SK-N-SH treated with all-trans-retinoic acid at 6 μM for 48 hours (cell line): ENCODE measurements at regions not wholly inside any gene's neighbourhood (a gene's known extent, or its start where the extent isn't known, plus 50 kb on each side); places are given as distances from the start of the nearest gene placed in this dataset.

Experiments used
- ATAC-seq: fragments of 200-7000 bp; cut with Tn5 transposase; 3 replicates; pipeline ENCODE4 v1.9.1; 2020; ENCODE audit warnings: mild to moderate bottlenecking, moderate library complexity
- ARNTL ChIP-seq: fragments of 450-650 bp; formaldehyde crosslinking; IDR thresholded peaks from 2 replicates; pipeline ENCODE4 v1.5.0; 2020; ENCODE audit warnings: low read depth, mild to moderate bottlenecking, moderate library complexity, borderline replicate concordance
- BACH2 ChIP-seq: fragments of 250-450 bp; sonication (Bioruptor Pico); IDR thresholded peaks from 2 replicates; pipeline ENCODE4 v1.9.0; 2021; ENCODE audit warnings: mild to moderate bottlenecking, borderline replicate concordance
- CREB5 ChIP-seq: fragments of 250-450 bp; sonication (Bioruptor Pico); IDR thresholded peaks from 2 replicates; pipeline ENCODE4 v1.5.1; 2020; ENCODE audit warnings: low read depth, mild to moderate bottlenecking, moderate library complexity
- CSDC2 ChIP-seq: fragments of 250-450 bp; sonication (Bioruptor Pico); IDR thresholded peaks from 2 replicates; pipeline ENCODE4 v1.5.0; 2020; ENCODE audit warnings: mild to moderate bottlenecking, moderate library complexity
- ESRRG ChIP-seq: fragments of 250-450 bp; sonication (Bioruptor Pico); IDR thresholded peaks from 2 replicates; pipeline ENCODE4 v1.6.1; 2021; ENCODE audit warnings: mild to moderate bottlenecking
- GLIS3 ChIP-seq: fragments of 250-450 bp; sonication (Bioruptor Pico); IDR thresholded peaks from 2 replicates; pipeline ENCODE4 v1.5.0; 2020; ENCODE audit warnings: mild to moderate bottlenecking, moderate library complexity
- ISL1 ChIP-seq: fragments of 250-450 bp; sonication (Bioruptor Pico); IDR thresholded peaks from 2 replicates; pipeline ENCODE4 v2.1.2; 2022; ENCODE audit warnings: mild to moderate bottlenecking, moderate library complexity
- OSR1 ChIP-seq: fragments of 250-450 bp; sonication (Bioruptor Pico); IDR thresholded peaks from 2 replicates; pipeline ENCODE4 v1.8.0; 2022; ENCODE audit warnings: moderate library complexity, mild to moderate bottlenecking, inconsistent platforms
- PPARA ChIP-seq: fragments of 250-450 bp; sonication (Bioruptor Pico); IDR thresholded peaks from 2 replicates; pipeline ENCODE4 v1.5.0; 2020; ENCODE audit warnings: mild to moderate bottlenecking, borderline replicate concordance
- RARB ChIP-seq: fragments of 250-450 bp; sonication (Bioruptor Pico); IDR thresholded peaks from 2 replicates; pipeline ENCODE4 v1.8.0; 2021; ENCODE audit warnings: mild to moderate bottlenecking, moderate library complexity
- TCF4 ChIP-seq: fragments of 250-450 bp; sonication (Bioruptor Pico); IDR thresholded peaks from 2 replicates; pipeline ENCODE4 v1.8.0; 2021; ENCODE audit warnings: mild to moderate bottlenecking, moderate library complexity, borderline replicate concordance
- TSHZ2 ChIP-seq: fragments of 250-450 bp; sonication (Bioruptor Pico); IDR thresholded peaks from 2 replicates; pipeline ENCODE4 v1.5.0; 2020; ENCODE audit warnings: mild to moderate bottlenecking, moderate library complexity
- ZC3H10 ChIP-seq: fragments of 250-450 bp; sonication (Bioruptor Pico); IDR thresholded peaks from 2 replicates; pipeline ENCODE4 v1.5.1; 2021; ENCODE audit warnings: mild to moderate bottlenecking, moderate library complexity
- ZFP3 ChIP-seq: fragments of 250-450 bp; sonication (Bioruptor Pico); IDR thresholded peaks from 2 replicates; pipeline ENCODE4 v1.5.0; 2020; ENCODE audit warnings: mild to moderate bottlenecking, moderate library complexity
- ZFP30 ChIP-seq: fragments of 450-650 bp; formaldehyde crosslinking; IDR thresholded peaks from 2 replicates; pipeline ENCODE4 v1.5.0; 2022; ENCODE audit warnings: mild to moderate bottlenecking, moderate library complexity
- ZNF565 ChIP-seq: fragments of 450-650 bp; formaldehyde crosslinking; conservative IDR thresholded peaks from 2 replicates; pipeline ENCODE4 v1.5.0; 2020; ENCODE audit warnings: low read depth, mild to moderate bottlenecking, moderate library complexity
- ZNF70 ChIP-seq: fragments of 450-650 bp; formaldehyde crosslinking; IDR thresholded peaks from 2 replicates; pipeline ENCODE4 v1.5.0; 2020; ENCODE audit warnings: mild to moderate bottlenecking, moderate library complexity
- ZNF8 ChIP-seq: fragments of 450-650 bp; formaldehyde crosslinking; IDR thresholded peaks from 2 replicates; pipeline ENCODE4 v1.5.0; 2020; ENCODE audit warnings: mild to moderate bottlenecking, moderate library complexity
- TF ChIP-seq, protein P1 (sequence below): fragments of 250-450 bp; sonication (Bioruptor Pico); IDR thresholded peaks from 2 replicates; pipeline ENCODE4 v1.8.0; 2020; ENCODE audit warnings: mild to moderate bottlenecking, moderate library complexity, borderline replicate concordance
- TF ChIP-seq, protein P2 (sequence below): fragments of 250-450 bp; sonication (Bioruptor Pico); IDR thresholded peaks from 2 replicates; pipeline ENCODE4 v1.5.1; 2021; ENCODE audit warnings: mild to moderate bottlenecking, moderate library complexity
- TF ChIP-seq, protein P3 (sequence below): fragments of 250-450 bp; sonication (Bioruptor Pico); IDR thresholded peaks from 2 replicates; pipeline ENCODE4 v1.8.0; 2021; ENCODE audit warnings: low read depth, mild to moderate bottlenecking, moderate library complexity, borderline replicate concordance

DNA sequence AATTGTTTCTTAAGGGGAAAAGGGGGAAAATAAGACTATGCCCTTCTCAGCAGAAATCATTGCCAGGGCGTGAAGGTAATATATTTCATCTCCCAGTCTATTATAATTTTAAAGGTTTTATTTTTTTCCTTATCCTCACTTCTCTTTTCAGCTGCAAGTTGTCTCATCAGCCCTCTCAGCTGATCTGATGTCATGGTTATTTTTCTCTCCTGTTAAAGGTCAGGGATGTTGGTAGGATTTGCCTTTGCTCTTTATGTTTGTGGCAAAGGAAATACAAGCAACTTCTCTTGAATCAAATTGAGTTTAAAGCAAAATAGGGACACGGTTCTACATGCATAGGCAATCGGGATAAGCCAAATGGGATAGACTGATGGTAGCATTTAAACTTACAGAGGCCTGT, 946.9 kb downstream of the SORCS1 start (continued):
- no peak for TF ChIP-seq TSHZ2
- no peak for TF ChIP-seq GLIS3 (CRISPR knock-in tag)
- TF ChIP-seq ZNF8 (CRISPR knock-in tag) = no peak
- TF ChIP-seq CREB5 (CRISPR knock-in tag) = no peak
- no peak for TF ChIP-seq ISL1 (CRISPR knock-in tag)
- no peak for TF ChIP-seq ESRRG

DNA sequence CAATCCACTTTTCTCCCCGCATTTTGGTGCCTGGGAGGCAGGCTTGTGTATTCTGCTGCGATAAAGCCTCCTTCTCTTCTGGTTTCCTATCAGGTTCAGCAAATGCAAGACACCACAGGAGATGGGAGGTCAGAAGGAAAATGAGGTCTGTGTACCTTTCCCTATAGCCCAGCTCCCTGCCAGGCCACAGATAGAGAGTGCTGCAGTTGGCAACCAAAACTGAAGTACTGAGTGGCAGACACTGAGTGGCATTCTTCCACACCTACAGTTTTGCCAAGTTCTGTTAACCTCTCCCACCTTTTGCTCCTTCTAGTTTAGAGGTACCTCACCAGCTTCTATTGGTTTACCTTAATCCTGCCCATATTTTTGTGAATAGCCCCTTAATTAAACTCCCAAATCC, 948.4 kb downstream of the SORCS1 start:
- TF ChIP-seq CSDC2 (no peak), TSHZ2 (no peak), RARB (CRISPR knock-in tag) (no peak), ARNTL (no peak), ZFP3 (no peak), CREB5 (CRISPR knock-in tag) (no peak), ISL1 (CRISPR knock-in tag) (no peak), ZFP30 (CRISPR knock-in tag) (no peak), ZNF565 (CRISPR knock-in tag) (no peak), TCF4 (CRISPR knock-in tag) (no peak), ZNF8 (CRISPR knock-in tag) (no peak), GLIS3 (CRISPR knock-in tag) (no peak), BACH2 (CRISPR knock-in tag) (no peak), OSR1 (CRISPR knock-in tag) (no peak), ESRRG (no peak), ZC3H10 (CRISPR knock-in tag) (no peak), ZNF70 (CRISPR knock-in tag) (no peak), PPARA (CRISPR knock-in tag) (no peak)
- TF ChIP-seq, protein P1, sequence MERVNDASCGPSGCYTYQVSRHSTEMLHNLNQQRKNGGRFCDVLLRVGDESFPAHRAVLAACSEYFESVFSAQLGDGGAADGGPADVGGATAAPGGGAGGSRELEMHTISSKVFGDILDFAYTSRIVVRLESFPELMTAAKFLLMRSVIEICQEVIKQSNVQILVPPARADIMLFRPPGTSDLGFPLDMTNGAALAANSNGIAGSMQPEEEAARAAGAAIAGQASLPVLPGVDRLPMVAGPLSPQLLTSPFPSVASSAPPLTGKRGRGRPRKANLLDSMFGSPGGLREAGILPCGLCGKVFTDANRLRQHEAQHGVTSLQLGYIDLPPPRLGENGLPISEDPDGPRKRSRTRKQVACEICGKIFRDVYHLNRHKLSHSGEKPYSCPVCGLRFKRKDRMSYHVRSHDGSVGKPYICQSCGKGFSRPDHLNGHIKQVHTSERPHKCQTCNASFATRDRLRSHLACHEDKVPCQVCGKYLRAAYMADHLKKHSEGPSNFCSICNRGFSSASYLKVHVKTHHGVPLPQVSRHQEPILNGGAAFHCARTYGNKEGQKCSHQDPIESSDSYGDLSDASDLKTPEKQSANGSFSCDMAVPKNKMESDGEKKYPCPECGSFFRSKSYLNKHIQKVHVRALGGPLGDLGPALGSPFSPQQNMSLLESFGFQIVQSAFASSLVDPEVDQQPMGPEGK (CRISPR knock-in tag) = no peak
- ATAC-seq = no peak

DNA sequence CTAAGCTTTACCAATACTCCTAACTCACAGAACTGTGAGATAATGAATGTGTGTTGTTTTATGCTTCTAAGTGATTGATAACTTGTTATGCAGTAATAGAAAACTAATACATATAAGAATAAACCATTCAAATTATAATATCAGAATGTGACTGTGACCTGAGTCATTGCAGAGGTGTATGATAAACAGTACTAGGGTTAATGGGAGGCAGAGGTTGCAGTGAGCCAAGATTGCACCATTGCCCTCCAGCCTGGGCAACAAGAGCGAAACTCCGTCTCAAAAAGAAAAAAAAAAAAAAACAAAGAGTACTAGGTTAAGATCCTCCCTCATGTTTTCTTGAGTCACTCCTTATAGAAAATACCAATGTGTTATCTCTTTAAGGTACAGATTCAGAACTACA, 950.3 kb downstream of the SORCS1 start:
- TF ChIP-seq, protein P2, sequence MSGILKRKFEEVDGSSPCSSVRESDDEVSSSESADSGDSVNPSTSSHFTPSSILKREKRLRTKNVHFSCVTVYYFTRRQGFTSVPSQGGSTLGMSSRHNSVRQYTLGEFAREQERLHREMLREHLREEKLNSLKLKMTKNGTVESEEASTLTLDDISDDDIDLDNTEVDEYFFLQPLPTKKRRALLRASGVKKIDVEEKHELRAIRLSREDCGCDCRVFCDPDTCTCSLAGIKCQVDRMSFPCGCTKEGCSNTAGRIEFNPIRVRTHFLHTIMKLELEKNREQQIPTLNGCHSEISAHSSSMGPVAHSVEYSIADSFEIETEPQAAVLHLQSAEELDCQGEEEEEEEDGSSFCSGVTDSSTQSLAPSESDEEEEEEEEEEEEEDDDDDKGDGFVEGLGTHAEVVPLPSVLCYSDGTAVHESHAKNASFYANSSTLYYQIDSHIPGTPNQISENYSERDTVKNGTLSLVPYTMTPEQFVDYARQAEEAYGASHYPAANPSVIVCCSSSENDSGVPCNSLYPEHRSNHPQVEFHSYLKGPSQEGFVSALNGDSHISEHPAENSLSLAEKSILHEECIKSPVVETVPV = no peak
- TF ChIP-seq ZNF565 (CRISPR knock-in tag) (no peak), ESRRG (no peak), RARB (CRISPR knock-in tag) (no peak), ZFP30 (CRISPR knock-in tag) (no peak), ISL1 (CRISPR knock-in tag) (no peak), TCF4 (CRISPR knock-in tag) (no peak)
- TF ChIP-seq, protein P3, sequence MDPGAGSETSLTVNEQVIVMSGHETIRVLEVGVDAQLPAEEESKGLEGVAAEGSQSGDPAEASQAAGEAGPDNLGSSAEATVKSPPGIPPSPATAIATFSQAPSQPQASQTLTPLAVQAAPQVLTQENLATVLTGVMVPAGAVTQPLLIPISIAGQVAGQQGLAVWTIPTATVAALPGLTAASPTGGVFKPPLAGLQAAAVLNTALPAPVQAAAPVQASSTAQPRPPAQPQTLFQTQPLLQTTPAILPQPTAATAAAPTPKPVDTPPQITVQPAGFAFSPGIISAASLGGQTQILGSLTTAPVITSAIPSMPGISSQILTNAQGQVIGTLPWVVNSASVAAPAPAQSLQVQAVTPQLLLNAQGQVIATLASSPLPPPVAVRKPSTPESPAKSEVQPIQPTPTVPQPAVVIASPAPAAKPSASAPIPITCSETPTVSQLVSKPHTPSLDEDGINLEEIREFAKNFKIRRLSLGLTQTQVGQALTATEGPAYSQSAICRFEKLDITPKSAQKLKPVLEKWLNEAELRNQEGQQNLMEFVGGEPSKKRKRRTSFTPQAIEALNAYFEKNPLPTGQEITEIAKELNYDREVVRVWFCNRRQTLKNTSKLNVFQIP (CRISPR knock-in tag) = no peak
- ATAC-seq = no peak
